Erythroblast (primary cell): ENCODE measurements at regions not wholly inside any gene's neighbourhood (a gene's known extent, or its start where the extent isn't known, plus 50 kb on each side); places are given as distances from the start of the nearest gene placed in this dataset.
"Not testable (repeated sequence)": the region's sequence is repeated elsewhere in the genome, so short reads cannot be mapped to it uniquely, and the experiment has no call there.

Experiments
- DNase-seq, 2 experiments: peaks; one replicate each; lab custom pipeline; 2025; lab: John Stamatoyannopoulos, UW
- GATA1 ChIP-seq: IDR thresholded peaks from 2 replicates; pipeline ENCODE4 v1.6.1; 2011; ENCODE audit warnings: low read depth, mild to moderate bottlenecking, control low read depth, low read length, moderate library complexity
- POLR2A ChIP-seq: IDR thresholded peaks from 2 replicates; pipeline ENCODE4 v1.6.1; 2011; ENCODE audit warnings: mild to moderate bottlenecking, low read length

- no peak for TF ChIP-seq POLR2A
- no peak for TF ChIP-seq GATA1
- DNase-seq: no peak
Measured at GRCh38 chr3:163572856-163573255, 1505.4 kb downstream of the SI start.

GRCh38 chr3:163563485-163563884 lies 1514.8 kb downstream of the SI start:
- TF ChIP-seq GATA1: no peak
- TF ChIP-seq POLR2A: no peak
- no peak for DNase-seq

GRCh38 chr3:163562625-163563024 lies 1515.7 kb downstream of the SI start:
- TF ChIP-seq POLR2A (no peak), GATA1 (no peak)
- no peak for DNase-seq

- DNase-seq: no peak
- TF ChIP-seq POLR2A: no peak
- no peak for TF ChIP-seq GATA1
Measured at GRCh38 chr3:163561151-163561550, 1517.1 kb downstream of the SI start.

GRCh38 chr3:163560459-163560858 lies 1517.8 kb downstream of the SI start:
- no peak for DNase-seq
- TF ChIP-seq POLR2A (no peak), GATA1 (no peak)

GRCh38 chr3:163556813-163557523 lies 1521.3 kb downstream of the SI start:
- TF ChIP-seq GATA1: no peak
- TF ChIP-seq POLR2A: no peak

GRCh38 chr3:163555918-163556317 lies 1522.4 kb downstream of the SI start:
- no peak for TF ChIP-seq POLR2A
- no peak for TF ChIP-seq GATA1
- DNase-seq: no peak

More at GRCh38 chr3:163556813-163557523, 1521.3 kb downstream of the SI start:
- DNase-seq: no peak

- TF ChIP-seq POLR2A (no peak), GATA1 (no peak)
- no peak for DNase-seq
Measured at GRCh38 chr3:163552659-163552966, 1525.7 kb downstream of the SI start.

GRCh38 chr3:163551915-163552658 lies 1526.2 kb downstream of the SI start:
- DNase-seq: not testable (repeated sequence)

GRCh38 chr3:163548015-163548414 lies 1530.3 kb downstream of the SI start:
- TF ChIP-seq POLR2A (no peak), GATA1 (no peak)
- no peak for DNase-seq

GRCh38 chr3:163547014-163547685 lies 1531.1 kb downstream of the SI start:
- TF ChIP-seq POLR2A: no peak
- no peak for TF ChIP-seq GATA1
- no peak for DNase-seq

- DNase-seq: no peak
- TF ChIP-seq POLR2A (no peak), GATA1 (no peak)
Measured at GRCh38 chr3:163543662-163544061, 1534.6 kb downstream of the SI start.

- TF ChIP-seq GATA1 (no peak), POLR2A (no peak)
- no peak for DNase-seq
Measured at GRCh38 chr3:163541629-163542028, 1536.7 kb downstream of the SI start.

GRCh38 chr3:163538387-163538786 lies 1539.9 kb downstream of the SI start:
- DNase-seq: no peak
- TF ChIP-seq GATA1 (no peak), POLR2A (no peak)

- no peak for TF ChIP-seq GATA1
- no peak for TF ChIP-seq POLR2A
- DNase-seq: no peak
Measured at GRCh38 chr3:163533381-163533780, 1544.9 kb downstream of the SI start.
